ENCODE measurements at regions not wholly inside any gene's neighbourhood (a gene's known extent, or its start where the extent isn't known, plus 50 kb on each side); places are given as distances from the start of the nearest gene placed in this dataset.

- no peak for DNase-seq (ENCODE audit: low spot score)
These were observed 50.4 kb upstream of the PRR16 start for GRCh38 chr5:120413686-120414085.
